Breast epithelium (tissue), 4 donors: ENCODE measurements at regions not wholly inside any gene's neighbourhood (a gene's known extent, or its start where the extent isn't known, plus 50 kb on each side); places are given as distances from the start of the nearest gene placed in this dataset.

ENCODE experiments used
- DNase-seq, 2 donors: peaks; one replicate each; pipeline ENCODE4 v3.0.0-alpha.2; 2019; ENCODE audit warnings: low spot score in 2 of 2
- H3K27ac ChIP-seq, 2 donors: fragments of 200-600 bp; sonication (generic) in 1 of 2; one replicate each; pipeline ENCODE4 v1.5.1; 2016 to 2019; ENCODE audit warnings: mild to moderate bottlenecking in 1 of 2
- H3K27me3 ChIP-seq, 2 donors: fragments of 200-600 bp; sonication (generic) in 1 of 2; one replicate each; pipeline versions ENCODE4 v1.5.1 to v1.6.0; 2017 to 2019; ENCODE audit warnings: control low read depth in 1 of 2, mild to moderate bottlenecking in 1 of 2
- H3K36me3 ChIP-seq: fragments of 200-600 bp; one replicate; pipeline ENCODE4 v1.5.1; 2019
- H3K4me1 ChIP-seq, 2 donors: fragments of 200-600 bp; sonication (generic); one replicate each; pipeline ENCODE4 v1.5.1; 2016 to 2019; ENCODE audit warnings: control low read depth in 1 of 2
- H3K4me3 ChIP-seq, 3 donors: fragments of 200-600 bp; sonication (generic); 1 replicate in 2 of 3; 2 replicates in 1 of 3; pipeline ENCODE4 v1.5.1; 2016 to 2019; ENCODE audit warnings: mild to moderate bottlenecking in 3 of 3, moderate library complexity in 2 of 3
- H3K9me3 ChIP-seq, 2 donors: fragments of 200-600 bp; sonication (generic) in 1 of 2; one replicate each; pipeline ENCODE4 v1.5.1; 2016 to 2019; ENCODE audit warnings: control low read depth in 1 of 2
- POLR2A ChIP-seq: fragments of 450-650 bp; IDR thresholded peaks from one replicate; pipeline ENCODE4 v1.6.1; 2016; ENCODE audit warnings: antibody characterized with exemption, mild to moderate bottlenecking, moderate library complexity
- POLR2AphosphoS5 ChIP-seq, 3 donors: sonication (generic); formaldehyde crosslinking; IDR thresholded peaks; one replicate each; pipeline ENCODE4 v1.6.1; 2017; ENCODE audit warnings: antibody characterized with exemption in 3 of 3
- intact Hi-C: fragments of 100-400 bp; cut with DNase I; formaldehyde crosslinking; loops from one replicate; pipeline ENCODE4 v1.15.1; 2023; ENCODE audit warnings: low total_unique reads
- TF ChIP-seq, protein P1 (sequence below), 3 donors: fragments of 450-650 bp; IDR thresholded peaks; one replicate each; pipeline ENCODE4 v1.5.1; 2016 to 2017; ENCODE audit warnings: antibody characterized with exemption in 3 of 3, mild to moderate bottlenecking in 3 of 3, moderate library complexity in 3 of 3

DNA sequence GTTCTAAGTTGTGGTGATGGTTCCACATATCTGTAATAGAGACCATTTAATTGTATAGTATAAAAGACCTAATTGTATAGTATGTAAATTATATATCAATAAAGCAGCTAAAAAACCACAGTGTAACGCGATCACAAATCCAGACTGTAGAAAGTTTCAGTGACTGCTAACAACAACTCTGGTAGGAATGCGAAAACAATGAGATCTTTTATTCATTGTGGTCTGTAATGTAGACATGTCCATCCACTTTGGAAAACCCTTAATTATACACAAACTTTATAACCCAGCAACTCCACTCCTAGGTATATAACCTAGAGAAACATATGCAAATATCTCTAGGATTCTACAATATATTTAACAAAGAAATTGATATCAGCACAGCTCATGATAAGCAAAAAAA is 549.5 kb downstream of the SLITRK1 start:
- no peaks in the 10 kb centered on the region for H3K4me1 ChIP-seq
- H3K27me3 ChIP-seq, result no peaks in the 10 kb centered on the region
- intact Hi-C loops, result no loop called here
- no peaks in the 10 kb centered on the region for H3K36me3 ChIP-seq
- no peak for DNase-seq
- H3K9me3 ChIP-seq, result no peaks in the 10 kb centered on the region
- H3K4me3 ChIP-seq, result no peak overlapping the region
- TF ChIP-seq, protein P1, sequence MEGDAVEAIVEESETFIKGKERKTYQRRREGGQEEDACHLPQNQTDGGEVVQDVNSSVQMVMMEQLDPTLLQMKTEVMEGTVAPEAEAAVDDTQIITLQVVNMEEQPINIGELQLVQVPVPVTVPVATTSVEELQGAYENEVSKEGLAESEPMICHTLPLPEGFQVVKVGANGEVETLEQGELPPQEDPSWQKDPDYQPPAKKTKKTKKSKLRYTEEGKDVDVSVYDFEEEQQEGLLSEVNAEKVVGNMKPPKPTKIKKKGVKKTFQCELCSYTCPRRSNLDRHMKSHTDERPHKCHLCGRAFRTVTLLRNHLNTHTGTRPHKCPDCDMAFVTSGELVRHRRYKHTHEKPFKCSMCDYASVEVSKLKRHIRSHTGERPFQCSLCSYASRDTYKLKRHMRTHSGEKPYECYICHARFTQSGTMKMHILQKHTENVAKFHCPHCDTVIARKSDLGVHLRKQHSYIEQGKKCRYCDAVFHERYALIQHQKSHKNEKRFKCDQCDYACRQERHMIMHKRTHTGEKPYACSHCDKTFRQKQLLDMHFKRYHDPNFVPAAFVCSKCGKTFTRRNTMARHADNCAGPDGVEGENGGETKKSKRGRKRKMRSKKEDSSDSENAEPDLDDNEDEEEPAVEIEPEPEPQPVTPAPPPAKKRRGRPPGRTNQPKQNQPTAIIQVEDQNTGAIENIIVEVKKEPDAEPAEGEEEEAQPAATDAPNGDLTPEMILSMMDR (IDR thresholded peaks at IDR 0.05), result no peak
- H3K27ac ChIP-seq, result no peak overlapping the region

- intact Hi-C loops, result no loop called here
- DNase-seq, result no peak
These were observed 555.2 kb downstream of the SLITRK1 start for GRCh38 chr13:83327091-83327490.

DNA sequence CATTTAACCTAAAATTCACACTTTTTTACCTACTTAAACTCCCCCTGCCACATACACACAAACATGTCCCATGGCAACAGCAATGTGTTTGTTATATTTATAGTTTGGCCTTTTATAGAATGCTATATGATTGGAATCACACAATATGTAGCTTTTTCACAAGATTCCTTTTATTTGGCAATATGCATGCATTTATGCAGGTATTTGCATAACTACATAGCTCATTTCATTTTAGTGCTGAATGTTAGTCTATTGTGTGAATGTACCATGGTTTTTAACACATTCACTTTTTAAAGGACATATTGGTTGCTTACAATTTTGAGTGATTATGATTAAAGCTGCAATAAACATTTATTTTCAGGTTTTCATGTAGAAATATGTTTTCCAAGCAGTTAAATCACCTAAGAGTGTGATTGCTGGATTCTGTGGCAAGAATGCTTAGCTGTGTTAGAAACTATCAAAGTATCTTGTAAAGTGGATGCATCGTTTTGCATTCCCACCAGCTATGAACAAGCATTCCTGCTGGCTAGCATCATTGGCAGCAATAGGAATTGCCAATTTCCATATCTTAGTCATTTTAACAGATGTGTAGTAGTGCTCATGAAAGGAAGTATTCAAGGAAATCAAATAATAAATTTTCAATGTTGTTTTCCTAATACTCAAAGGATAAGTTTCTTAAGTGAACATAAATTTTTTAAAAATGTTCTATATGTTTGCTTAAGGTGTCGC is 557.0 kb downstream of the SLITRK1 start:
- H3K36me3 ChIP-seq, result no peaks in the 10 kb centered on the region
- no peak overlapping the region for H3K27ac ChIP-seq
- DNase-seq, result no peak
- intact Hi-C loops, result no loop called here
- H3K27me3 ChIP-seq, result no peaks in the 10 kb centered on the region
- no peak overlapping the region for H3K4me3 ChIP-seq
- H3K4me1 ChIP-seq, result no peaks in the 10 kb centered on the region
- H3K9me3 ChIP-seq, result no peaks in the 10 kb centered on the region
- TF ChIP-seq POLR2AphosphoS5 (IDR thresholded peaks at IDR 0.05), result no peak
- TF ChIP-seq POLR2A, result no peak
- TF ChIP-seq, protein P1 (IDR thresholded peaks at IDR 0.05), result no peak

More at GRCh38 chr13:83327091-83327490, 555.2 kb downstream of the SLITRK1 start:
- Histone ChIP-seq H3K9me3 (no peaks in the 10 kb centered on the region), H3K4me3 (no peak overlapping the region), H3K4me1 (no peaks in the 10 kb centered on the region), H3K36me3 (no peaks in the 10 kb centered on the region), H3K27me3 (no peaks in the 10 kb centered on the region), H3K27ac (no peak overlapping the region)
- no peak for TF ChIP-seq POLR2AphosphoS5 (IDR thresholded peaks at IDR 0.05)
- TF ChIP-seq, protein P1 (IDR thresholded peaks at IDR 0.05), result no peak
- no peak for TF ChIP-seq POLR2A

DNA sequence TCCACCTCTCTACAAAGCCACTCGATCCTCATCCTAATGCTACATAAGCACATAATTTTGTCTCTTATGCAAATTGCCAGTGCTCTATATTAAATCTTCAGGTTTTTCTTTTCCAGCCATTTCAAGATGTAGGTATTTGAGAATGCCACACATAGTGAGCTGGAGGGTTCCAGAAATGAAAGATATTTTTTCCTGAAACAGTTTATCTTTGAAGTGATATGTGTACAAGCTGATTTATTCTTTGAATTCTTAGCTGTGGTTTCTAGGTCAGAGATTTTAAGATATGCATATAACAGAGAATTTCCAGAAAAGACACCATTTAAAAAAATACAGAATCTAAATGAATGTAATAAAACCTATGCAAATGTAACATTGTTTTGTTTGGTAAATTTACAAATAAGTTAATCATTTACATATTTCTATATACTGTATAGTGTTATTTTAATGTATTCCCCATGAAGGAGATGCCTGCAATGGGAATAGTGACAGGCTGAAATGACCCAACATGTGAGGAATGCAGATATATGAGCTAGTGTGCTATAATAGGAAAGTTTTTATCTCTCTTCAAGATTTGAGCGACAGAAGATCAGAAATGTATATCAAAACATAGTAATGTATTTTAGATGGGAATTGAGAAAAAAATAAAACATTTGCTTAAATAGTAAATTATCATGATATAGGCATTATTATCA is 570.2 kb downstream of the SLITRK1 start:
- Histone ChIP-seq H3K9me3 (no peaks in the 10 kb centered on the region), H3K27me3 (no peaks in the 10 kb centered on the region), H3K4me3 (no peak overlapping the region), H3K27ac (no peak overlapping the region), H3K4me1 (no peaks in the 10 kb centered on the region), H3K36me3 (no peaks in the 10 kb centered on the region)
- TF ChIP-seq, protein P1 (IDR thresholded peaks at IDR 0.05), result no peak
- no peak for TF ChIP-seq POLR2AphosphoS5 (IDR thresholded peaks at IDR 0.05)
- TF ChIP-seq POLR2A, result no peak
- intact Hi-C loops, result no loop called here
- DNase-seq, result no peak

DNA sequence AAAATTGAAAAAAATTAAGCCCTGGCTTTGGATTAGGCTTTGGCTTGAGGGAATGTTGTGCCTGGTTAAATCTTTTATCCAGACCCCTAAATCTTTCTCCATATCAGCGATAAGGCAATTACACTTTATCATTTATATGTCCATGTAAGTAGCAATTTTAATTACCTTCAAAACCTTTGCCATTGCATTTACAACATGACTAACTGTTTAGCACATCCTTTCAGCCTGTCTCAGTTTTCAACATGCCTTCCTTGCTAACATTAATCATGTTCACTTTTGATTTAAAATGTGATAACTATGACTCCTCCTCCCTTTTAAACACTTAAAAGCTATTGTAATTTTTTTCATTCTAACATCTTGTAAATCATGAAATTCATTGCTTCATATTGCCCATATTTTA is 583.7 kb downstream of the SLITRK1 start:
- no peaks in the 10 kb centered on the region for H3K9me3 ChIP-seq
- DNase-seq, result no peak
- no peaks in the 10 kb centered on the region for H3K4me1 ChIP-seq
- H3K4me3 ChIP-seq, result no peak overlapping the region
- no peak overlapping the region for H3K27ac ChIP-seq
- no peaks in the 10 kb centered on the region for H3K27me3 ChIP-seq
- H3K36me3 ChIP-seq, result no peaks in the 10 kb centered on the region
- TF ChIP-seq, protein P1 (IDR thresholded peaks at IDR 0.05), result no peak
- intact Hi-C loops, result no loop called here
